HG03097 (cell line): ENCODE measurements at regions not wholly inside any gene's neighbourhood (a gene's known extent, or its start where the extent isn't known, plus 50 kb on each side); places are given as distances from the start of the nearest gene placed in this dataset.
A peak's percentile ranks its signal among the peaks of the same experiment; 100 is the strongest.

ENCODE experiments used
- ATAC-seq: cut with Tn5 transposase; IDR thresholded peaks from one replicate; pipeline ENCODE4 v1.9.1; 2021; ENCODE audit not compliant: unreplicated experiment, low FRiP score

- no peak for ATAC-seq
These were observed 384.4 kb upstream of the PDE4D start for GRCh38 chr5:60277941-60278340.

- no peak for ATAC-seq
These were observed 381.2 kb upstream of the PDE4D start for GRCh38 chr5:60274747-60275146.

GRCh38 chr5:60271517-60271916 is 378.0 kb upstream of the PDE4D start:
- ATAC-seq: no peak

GRCh38 chr5:60267907-60268306 is 374.4 kb upstream of the PDE4D start:
- no peak for ATAC-seq

- ATAC-seq: no peak
These were observed 369.8 kb upstream of the PDE4D start for GRCh38 chr5:60263346-60263745.

- ATAC-seq: no peak
These were observed 369.2 kb upstream of the PDE4D start for GRCh38 chr5:60262576-60263295.

GRCh38 chr5:60261732-60262131 is 368.2 kb upstream of the PDE4D start:
- no peak for ATAC-seq

GRCh38 chr5:60260658-60261057 is 367.1 kb upstream of the PDE4D start:
- no peak for ATAC-seq

- no peak for ATAC-seq
These were observed 366.2 kb upstream of the PDE4D start for GRCh38 chr5:60259730-60260129.

- ATAC-seq: no peak
These were observed 364.2 kb upstream of the PDE4D start for GRCh38 chr5:60257596-60258271.

GRCh38 chr5:60256546-60256945 is 363.0 kb upstream of the PDE4D start:
- no peak for ATAC-seq

- ATAC-seq: peak; percentile 98
These were observed 355.4 kb upstream of the PDE4D start for GRCh38 chr5:60248901-60249300.

- no peak for ATAC-seq
These were observed 350.2 kb upstream of the PDE4D start for GRCh38 chr5:60243713-60244112.

- no peak for ATAC-seq
These were observed 338.7 kb upstream of the PDE4D start for GRCh38 chr5:60232036-60232795.

GRCh38 chr5:60230456-60230855 is 336.9 kb upstream of the PDE4D start:
- no peak for ATAC-seq

GRCh38 chr5:60229691-60230185 is 336.2 kb upstream of the PDE4D start:
- no peak for ATAC-seq

GRCh38 chr5:60228676-60229075 is 335.1 kb upstream of the PDE4D start:
- ATAC-seq: no peak

GRCh38 chr5:60226128-60226527 is 332.6 kb upstream of the PDE4D start:
- no peak for ATAC-seq

GRCh38 chr5:60223342-60223741 is 329.8 kb upstream of the PDE4D start:
- ATAC-seq: no peak

GRCh38 chr5:60219921-60220320 is 326.4 kb upstream of the PDE4D start:
- no peak for ATAC-seq

- no peak for ATAC-seq
These were observed 317.3 kb upstream of the PDE4D start for GRCh38 chr5:60210810-60211209.
